ENCODE measurements at regions not wholly inside any gene's neighbourhood (a gene's known extent, or its start where the extent isn't known, plus 50 kb on each side); places are given as distances from the start of the nearest gene placed in this dataset.

GRCh38 chr14:38074081-38074480, 133.6 kb upstream of the SSTR1 start:
- DNase-seq: no peak

- no peak for DNase-seq
Measured at GRCh38 chr14:38074754-38075153, 132.9 kb upstream of the SSTR1 start.

- DNase-seq: peak; percentile 36
Measured at GRCh38 chr14:38078393-38078792, 129.3 kb upstream of the SSTR1 start.

GRCh38 chr14:38079268-38079667, 128.4 kb upstream of the SSTR1 start:
- DNase-seq: no peak

GRCh38 chr14:38079886-38080285, 127.8 kb upstream of the SSTR1 start:
- DNase-seq: no peak

- no peak for DNase-seq
Measured at GRCh38 chr14:38080696-38081095, 127.0 kb upstream of the SSTR1 start.

- DNase-seq: no peak
Measured at GRCh38 chr14:38083039-38083438, 124.7 kb upstream of the SSTR1 start.

- no peak for DNase-seq
Measured at GRCh38 chr14:38089123-38089522, 118.6 kb upstream of the SSTR1 start.

GRCh38 chr14:38090506-38090905, 117.2 kb upstream of the SSTR1 start:
- DNase-seq: no peak

GRCh38 chr14:38098074-38098836, 109.4 kb upstream of the SSTR1 start:
- no peak for DNase-seq

GRCh38 chr14:38101679-38102078, 106.0 kb upstream of the SSTR1 start:
- DNase-seq: no peak

GRCh38 chr14:38103542-38104225, 104.0 kb upstream of the SSTR1 start:
- no peak for DNase-seq

- no peak for DNase-seq
Measured at GRCh38 chr14:38105106-38105702, 102.5 kb upstream of the SSTR1 start.

- no peak for DNase-seq
Measured at GRCh38 chr14:38107216-38107631, 100.5 kb upstream of the SSTR1 start.

- DNase-seq: no peak
Measured at GRCh38 chr14:38108681-38109080, 99.0 kb upstream of the SSTR1 start.

- no peak for DNase-seq
Measured at GRCh38 chr14:38110258-38110657, 97.4 kb upstream of the SSTR1 start.

GRCh38 chr14:38111046-38111445, 96.7 kb upstream of the SSTR1 start:
- no peak for DNase-seq

- DNase-seq: no peak
Measured at GRCh38 chr14:38113546-38113945, 94.2 kb upstream of the SSTR1 start.

- DNase-seq: no peak
Measured at GRCh38 chr14:38116895-38117294, 90.8 kb upstream of the SSTR1 start.

GRCh38 chr14:38120109-38120508, 87.6 kb upstream of the SSTR1 start:
- DNase-seq: no peak

GRCh38 chr14:38121320-38122020, 86.2 kb upstream of the SSTR1 start:
- DNase-seq: no peak

- DNase-seq: no peak
Measured at GRCh38 chr14:38122241-38122640, 85.5 kb upstream of the SSTR1 start.

- DNase-seq: no peak
Measured at GRCh38 chr14:38124506-38124905, 83.2 kb upstream of the SSTR1 start.

Data from NCI-H748 treated with DMSO at 0.1 percent for 48 hours (cell line).